ENCODE measurements at regions not wholly inside any gene's neighbourhood (a gene's known extent, or its start where the extent isn't known, plus 50 kb on each side); places are given as distances from the start of the nearest gene placed in this dataset.
"Not testable (repeated sequence)": the region's sequence is repeated elsewhere in the genome, so short reads cannot be mapped to it uniquely, and the experiment has no call there.

DNA sequence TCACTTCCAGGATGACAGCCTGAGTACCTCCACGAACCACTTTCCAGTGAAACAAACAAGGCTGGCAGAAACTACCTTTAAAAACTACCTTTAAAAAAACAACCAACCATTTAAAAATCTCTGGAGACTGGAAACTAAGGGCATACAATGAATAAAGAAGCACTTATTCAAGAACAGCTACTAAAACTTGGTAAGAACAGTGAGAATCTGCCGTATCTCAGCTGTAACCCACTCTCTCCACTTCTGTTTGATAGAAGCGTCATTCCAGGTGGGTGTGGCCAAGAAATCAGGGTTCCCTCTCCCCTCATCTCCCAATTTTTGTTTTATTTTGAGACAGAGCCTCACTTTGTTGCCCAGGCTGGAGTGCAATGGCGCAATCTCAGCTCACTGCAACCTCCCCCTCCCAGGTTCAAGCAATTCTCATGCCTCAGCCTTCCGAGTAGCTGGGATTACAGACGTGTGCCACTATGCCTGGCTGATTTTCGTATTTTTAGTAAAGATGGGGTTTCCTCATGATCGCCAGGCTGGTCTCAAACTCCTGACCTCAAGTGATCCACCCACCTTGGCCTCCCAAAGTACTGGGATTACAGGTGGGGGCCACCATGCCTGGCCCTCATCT, 158.8 kb upstream of the CHST15 start:
- no peak overlapping the region for H3K4me3 Mint-ChIP-seq
- DNase-seq, result no peak
- no peaks in the 10 kb centered on the region for H3K36me3 Mint-ChIP-seq
- H3K4me1 Mint-ChIP-seq, result no peaks in the 10 kb centered on the region
- no peak overlapping the region for H3K27ac Mint-ChIP-seq
- H3K27me3 Mint-ChIP-seq (ENCODE audit: low read depth in 3 of 3), result peaks cover 0 to 3% (median 3%) of the 10 kb centered on the region in 3 donors
- no peaks in the 10 kb centered on the region for H3K9me3 Mint-ChIP-seq

DNA sequence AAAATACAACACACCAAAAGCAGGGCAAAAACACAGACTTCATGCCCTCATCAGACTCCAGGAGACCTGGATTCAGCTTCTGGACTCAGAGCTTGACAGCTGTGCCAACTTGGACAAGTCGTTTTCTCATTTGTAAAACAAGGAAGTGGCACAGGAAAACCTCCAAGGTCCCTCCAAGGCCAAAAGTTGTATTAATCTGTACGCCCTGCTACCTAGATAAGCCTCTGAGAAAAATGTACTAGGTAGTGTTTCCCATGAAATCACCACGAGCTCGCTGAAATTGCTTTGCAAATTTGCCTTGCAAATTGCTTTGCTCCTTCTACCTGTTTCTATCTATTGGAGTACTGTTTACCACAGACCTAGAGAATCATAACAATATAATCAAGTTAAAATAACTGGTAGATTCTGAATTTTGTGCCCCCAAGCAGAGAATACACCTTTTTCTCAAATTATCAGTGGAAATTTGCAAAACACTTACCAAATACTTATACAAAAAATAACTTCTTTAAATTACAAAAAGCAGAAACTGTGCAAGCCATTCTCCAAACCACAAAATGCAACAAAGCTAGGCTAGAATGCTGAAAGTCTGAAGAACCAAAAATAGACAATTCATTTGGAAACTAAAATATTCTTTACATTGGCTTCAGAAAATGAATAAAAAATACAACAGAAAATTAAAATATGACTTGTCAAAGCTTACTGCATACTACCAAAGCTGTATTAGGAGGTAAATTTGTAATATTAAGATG, 158.1 kb upstream of the CHST15 start:
- Mint-ChIP-seq H3K27me3 (ENCODE audit: low read depth in 3 of 3) (peaks cover 0 to 3% (median 3%) of the 10 kb centered on the region in 3 donors), H3K27ac (no peak overlapping the region), H3K4me1 (no peaks in the 10 kb centered on the region), H3K9me3 (no peaks in the 10 kb centered on the region), H3K4me3 (no peak overlapping the region), H3K36me3 (no peaks in the 10 kb centered on the region)
- DNase-seq, result no peak

DNA sequence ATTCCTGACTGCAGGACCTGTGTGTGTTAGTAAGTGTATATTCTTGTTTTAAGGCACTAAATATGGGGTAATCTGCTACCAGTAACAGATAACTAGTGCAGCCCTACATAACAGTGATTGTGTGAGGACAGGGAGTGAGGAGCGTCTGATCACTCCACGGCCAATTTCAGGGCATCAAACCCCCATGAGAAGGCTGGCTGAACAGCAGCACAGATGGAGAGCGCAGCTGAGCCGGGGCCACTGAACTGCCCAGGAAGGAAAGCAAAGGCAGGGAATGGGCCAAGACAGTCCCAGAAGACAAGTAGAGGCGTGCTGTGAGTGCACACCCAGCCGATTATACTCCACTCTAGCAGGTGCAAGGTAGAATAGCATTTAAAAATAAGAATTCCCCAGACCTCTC, 157.1 kb upstream of the CHST15 start:
- Mint-ChIP-seq H3K27ac (no peak overlapping the region), H3K4me3 (no peak overlapping the region), H3K36me3 (no peaks in the 10 kb centered on the region), H3K4me1 (no peaks in the 10 kb centered on the region), H3K27me3 (ENCODE audit: low read depth in 3 of 3) (peaks cover 0 to 3% (median 3%) of the 10 kb centered on the region in 3 donors), H3K9me3 (no peaks in the 10 kb centered on the region)
- DNase-seq, result no peak

DNA sequence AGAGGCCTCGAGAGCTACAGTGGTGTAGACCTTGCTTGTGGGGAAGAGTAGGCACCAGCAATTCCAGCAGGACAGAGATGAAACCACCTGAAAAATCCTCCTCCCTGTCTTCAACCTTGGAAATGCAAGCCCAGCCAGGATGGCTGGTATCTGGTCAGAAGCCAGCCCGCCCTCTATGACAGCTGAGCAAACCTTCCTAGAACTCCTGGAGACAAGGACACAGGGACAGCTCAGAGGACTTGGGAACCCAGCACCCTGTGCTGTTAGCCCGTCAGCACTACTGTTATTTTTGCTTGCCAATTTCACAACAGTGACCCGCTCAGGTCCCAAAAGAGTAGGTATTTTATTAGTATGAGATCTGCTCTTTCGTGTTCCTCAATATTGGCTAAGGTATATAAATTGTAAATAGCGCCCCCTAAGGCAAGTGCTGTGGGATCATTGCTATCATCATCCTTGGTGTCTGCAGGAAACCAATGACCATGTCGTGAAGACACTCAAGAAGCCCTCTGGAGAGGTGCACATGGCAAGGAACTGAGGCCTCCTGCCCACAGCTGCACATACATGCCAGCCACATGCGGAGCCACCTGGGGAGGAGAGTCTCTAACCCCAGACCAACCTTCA, 156.5 kb upstream of the CHST15 start:
- no peak overlapping the region for H3K27ac Mint-ChIP-seq
- no peaks in the 10 kb centered on the region for H3K36me3 Mint-ChIP-seq
- no peak for DNase-seq
- no peaks in the 10 kb centered on the region for H3K4me1 Mint-ChIP-seq
- no peaks in the 10 kb centered on the region for H3K9me3 Mint-ChIP-seq
- no peak overlapping the region for H3K4me3 Mint-ChIP-seq
- H3K27me3 Mint-ChIP-seq (ENCODE audit: low read depth in 3 of 3), result peaks cover 0 to 3% (median 3%) of the 10 kb centered on the region in 3 donors

DNA sequence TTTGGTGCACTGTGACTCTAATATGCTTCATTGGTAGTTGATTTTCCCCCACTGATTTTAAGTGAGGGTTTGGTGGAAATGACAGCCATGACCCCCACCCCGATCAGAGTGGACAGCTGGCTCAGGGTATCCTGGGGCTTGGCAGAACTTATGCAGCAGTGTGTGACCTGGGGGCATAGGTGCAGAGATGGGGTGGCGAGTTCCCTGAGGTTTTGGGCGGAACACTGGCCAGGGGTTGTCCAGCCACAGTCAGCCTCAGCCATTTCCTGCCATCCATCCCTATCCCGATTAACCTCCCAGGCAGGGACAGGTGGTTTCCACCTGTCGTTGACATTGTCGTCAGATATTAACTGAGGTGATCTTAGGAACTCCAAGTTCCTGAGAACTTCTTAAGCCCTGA, 155.8 kb upstream of the CHST15 start:
- H3K27me3 Mint-ChIP-seq (ENCODE audit: low read depth in 3 of 3), result peaks cover 0 to 3% (median 0%) of the 10 kb centered on the region in 3 donors
- no peaks in the 10 kb centered on the region for H3K36me3 Mint-ChIP-seq
- no peaks in the 10 kb centered on the region for H3K4me1 Mint-ChIP-seq
- no peak for DNase-seq
- no peak overlapping the region for H3K4me3 Mint-ChIP-seq
- no peak overlapping the region for H3K27ac Mint-ChIP-seq
- no peaks in the 10 kb centered on the region for H3K9me3 Mint-ChIP-seq

DNA sequence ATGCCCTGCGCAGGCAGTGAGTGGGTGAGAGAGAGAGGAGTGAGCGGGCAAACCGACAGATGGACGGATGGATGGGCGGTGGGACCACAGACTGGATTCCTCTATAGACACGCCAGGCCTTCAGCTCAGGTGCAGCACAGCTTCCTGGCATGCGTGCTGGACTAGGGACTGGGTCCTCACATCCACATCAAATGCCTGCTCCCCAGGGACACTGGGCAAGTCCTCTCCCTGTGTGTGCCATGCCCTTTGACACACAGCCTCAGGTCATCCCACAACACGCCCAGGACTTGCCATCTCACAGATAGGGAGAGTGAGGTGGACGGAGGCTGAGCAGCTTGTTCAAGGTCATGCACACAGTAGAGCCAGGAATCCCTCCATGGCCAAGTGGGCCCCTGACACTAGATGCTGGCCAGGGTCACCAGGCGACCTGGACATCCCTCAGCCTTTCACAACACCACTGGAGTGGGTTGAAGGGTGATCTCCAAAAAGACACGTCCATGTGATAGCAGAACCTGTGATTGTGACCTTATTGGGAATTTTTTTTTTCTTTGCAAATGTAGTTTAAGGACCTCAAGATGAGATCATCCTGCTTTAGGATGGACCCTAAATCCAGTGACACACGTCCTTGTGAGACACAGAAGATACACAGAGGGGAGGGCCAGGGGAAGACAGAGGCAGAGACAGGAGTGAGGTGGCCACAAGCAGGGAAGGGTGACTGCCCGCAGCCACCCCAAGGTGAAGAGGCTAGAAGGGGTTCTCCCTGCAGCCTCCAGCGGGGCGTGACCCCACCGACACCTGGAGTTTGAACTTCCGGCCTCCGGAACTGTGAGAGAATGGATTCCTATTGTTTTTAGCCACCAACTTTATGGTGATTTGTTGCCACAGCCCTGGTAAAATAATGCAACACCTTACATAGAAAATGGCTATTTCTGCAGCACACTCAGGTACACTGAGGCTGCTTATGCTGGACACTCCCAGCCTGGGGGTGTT, 155.0 kb upstream of the CHST15 start:
- Mint-ChIP-seq H3K27ac (no peak overlapping the region), H3K4me1 (no peaks in the 10 kb centered on the region), H3K9me3 (no peaks in the 10 kb centered on the region), H3K27me3 (ENCODE audit: low read depth in 3 of 3) (peaks cover 0 to 3% (median 0%) of the 10 kb centered on the region in 3 donors), H3K4me3 (no peak overlapping the region), H3K36me3 (no peaks in the 10 kb centered on the region)
- no peak for DNase-seq

DNA sequence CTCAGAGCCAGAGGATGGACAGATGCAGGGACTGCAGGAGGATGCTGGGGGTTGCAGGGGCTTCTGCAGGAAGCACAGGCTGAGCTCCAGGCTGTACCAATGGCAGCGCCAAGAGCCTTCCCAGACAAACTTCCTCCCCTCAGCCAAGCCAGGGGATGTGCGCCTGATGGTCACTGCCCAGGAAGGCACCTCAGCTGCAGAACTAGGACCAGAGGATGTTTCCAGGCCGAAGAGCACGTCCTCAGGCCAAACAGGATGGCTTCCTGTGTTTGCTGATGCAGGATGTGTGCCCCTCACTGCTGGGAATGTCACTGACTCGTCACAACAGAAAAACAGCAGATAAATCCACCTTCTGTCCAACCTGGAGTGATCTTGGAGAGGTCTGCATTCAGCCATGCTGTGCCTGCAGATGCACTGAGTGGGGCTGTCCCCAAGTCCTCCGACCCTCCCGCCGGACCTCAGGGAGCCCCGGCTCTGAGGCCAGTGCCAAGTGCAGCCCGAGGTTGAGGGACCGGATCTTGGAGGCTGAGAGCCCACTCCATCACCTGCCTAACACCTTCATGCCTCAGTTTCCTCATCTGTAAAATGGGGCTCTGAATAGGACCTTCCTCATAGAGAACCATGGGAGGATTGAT, 152.5 kb upstream of the CHST15 start:
- H3K36me3 Mint-ChIP-seq, result no peaks in the 10 kb centered on the region
- H3K27ac Mint-ChIP-seq, result no peak overlapping the region
- H3K4me1 Mint-ChIP-seq, result no peaks in the 10 kb centered on the region
- no peak for DNase-seq
- peaks cover 0 to 2% (median 0%) of the 10 kb centered on the region in 6 donors for H3K9me3 Mint-ChIP-seq
- H3K27me3 Mint-ChIP-seq (ENCODE audit: low read depth in 3 of 3), result peaks cover 0 to 3% (median 0%) of the 10 kb centered on the region in 3 donors
- no peak overlapping the region for H3K4me3 Mint-ChIP-seq

DNA sequence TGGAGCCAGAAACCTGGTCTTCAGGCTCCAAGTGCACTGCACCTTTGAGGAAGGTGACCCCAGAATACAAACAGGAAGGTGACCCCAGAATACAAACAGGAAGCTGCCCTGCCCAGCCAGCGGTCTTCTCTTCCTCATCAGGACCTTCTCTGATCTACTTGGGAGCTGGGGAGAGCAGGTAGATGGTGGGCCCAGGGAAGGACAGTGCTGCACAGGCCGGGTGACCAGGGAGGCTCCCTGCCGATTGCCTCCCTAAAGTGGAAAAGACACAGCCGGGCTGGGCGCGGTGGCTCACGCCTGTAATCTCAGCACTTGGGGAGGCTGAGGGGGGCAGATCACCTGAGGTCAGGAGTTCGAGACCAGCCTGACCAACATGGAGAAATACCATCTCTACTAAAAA, 151.8 kb upstream of the CHST15 start:
- Mint-ChIP-seq H3K4me3 (no peak overlapping the region), H3K36me3 (no peaks in the 10 kb centered on the region), H3K27me3 (ENCODE audit: low read depth in 3 of 3) (peaks cover 0 to 3% (median 0%) of the 10 kb centered on the region in 3 donors), H3K4me1 (no peaks in the 10 kb centered on the region), H3K27ac (no peak overlapping the region), H3K9me3 (peaks cover 0 to 2% (median 0%) of the 10 kb centered on the region in 6 donors)
- DNase-seq, result no peak

DNA sequence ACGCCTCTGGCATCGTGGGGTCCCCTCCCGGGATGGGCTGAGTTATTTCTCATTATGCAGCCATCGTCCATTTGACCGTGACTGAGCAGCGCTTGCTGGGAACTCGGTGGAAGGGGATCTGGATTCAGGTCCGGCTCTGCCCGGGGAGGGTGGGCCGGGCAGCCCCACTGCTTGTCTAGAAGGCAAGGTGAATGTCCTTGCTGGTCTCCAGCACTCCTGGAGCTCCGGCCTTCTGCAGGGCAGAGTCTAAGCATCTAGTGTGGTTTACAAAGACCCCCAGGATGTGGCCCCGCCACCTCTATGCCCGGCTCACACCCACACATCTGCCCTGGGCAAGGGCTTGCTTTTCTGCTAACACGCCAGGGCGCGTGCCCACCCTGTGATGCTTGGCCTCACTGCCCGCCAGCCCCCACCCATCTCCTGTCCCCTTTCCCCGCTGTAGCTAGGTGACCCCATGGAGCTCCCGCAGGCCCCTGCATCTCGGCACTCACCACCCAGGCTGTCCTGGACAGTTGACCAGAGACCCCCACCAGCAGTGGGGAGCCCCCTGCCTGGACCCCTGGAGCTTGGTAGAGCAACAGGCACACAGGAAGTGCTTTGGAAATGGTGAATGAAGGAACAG, 151.0 kb upstream of the CHST15 start:
- H3K27me3 Mint-ChIP-seq (ENCODE audit: low read depth in 3 of 3), result peaks cover 0 to 3% (median 0%) of the 10 kb centered on the region in 3 donors
- no peak overlapping the region for H3K27ac Mint-ChIP-seq
- peaks cover 0 to 2% (median 0%) of the 10 kb centered on the region in 6 donors for H3K9me3 Mint-ChIP-seq
- H3K4me1 Mint-ChIP-seq, result no peaks in the 10 kb centered on the region
- no peaks in the 10 kb centered on the region for H3K36me3 Mint-ChIP-seq
- no peak for DNase-seq
- H3K4me3 Mint-ChIP-seq, result no peak overlapping the region

DNA sequence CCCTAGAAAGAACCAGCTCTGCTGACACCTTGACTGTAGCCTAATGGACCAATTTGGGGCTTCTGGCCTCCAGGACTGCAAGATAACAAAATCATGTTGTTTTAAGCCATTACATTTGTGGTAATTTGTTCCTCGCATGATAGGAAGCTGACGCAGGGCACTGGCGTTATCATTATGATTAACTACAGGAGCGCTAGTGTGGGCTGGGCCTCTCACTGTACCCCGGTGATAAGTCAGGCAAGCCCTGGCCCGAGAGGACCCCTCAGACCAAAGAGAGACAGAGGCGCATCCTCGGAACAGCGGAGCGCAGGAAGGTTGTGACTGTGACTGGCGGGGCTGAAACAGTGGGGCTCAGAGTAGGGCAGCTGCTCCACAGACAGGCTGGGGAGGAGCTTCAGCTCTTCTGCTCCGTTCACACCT, 150.3 kb upstream of the CHST15 start:
- Mint-ChIP-seq H3K4me1 (no peaks in the 10 kb centered on the region), H3K9me3 (peaks cover 0 to 2% (median 0%) of the 10 kb centered on the region in 6 donors), H3K4me3 (no peak overlapping the region), H3K27me3 (ENCODE audit: low read depth in 3 of 3) (peaks cover 0 to 3% (median 0%) of the 10 kb centered on the region in 3 donors), H3K36me3 (no peaks in the 10 kb centered on the region), H3K27ac (no peak overlapping the region)
- DNase-seq, result no peak

DNA sequence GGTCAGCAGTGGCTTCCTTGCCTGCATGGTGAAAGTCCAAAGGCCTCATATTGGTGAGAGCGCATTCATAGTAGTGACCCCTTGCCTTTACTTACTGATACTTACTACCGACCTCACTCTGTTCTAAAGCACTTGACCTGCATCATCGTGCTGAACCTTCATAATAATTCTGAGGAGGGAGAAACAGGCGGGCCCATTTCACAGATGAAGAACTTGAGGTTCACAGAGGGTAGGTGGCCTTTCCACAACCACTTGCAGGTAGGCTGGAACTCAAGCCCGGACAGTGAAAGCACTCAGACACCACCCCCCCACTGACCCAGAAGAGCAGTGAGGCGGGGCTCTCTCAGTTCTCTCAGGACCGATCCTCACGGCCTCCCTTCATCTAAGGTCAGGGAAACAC, 149.4 kb upstream of the CHST15 start:
- DNase-seq, result no peak
- no peaks in the 10 kb centered on the region for H3K36me3 Mint-ChIP-seq
- H3K27ac Mint-ChIP-seq, result no peak overlapping the region
- H3K4me1 Mint-ChIP-seq, result no peaks in the 10 kb centered on the region
- no peaks in the 10 kb centered on the region for H3K27me3 Mint-ChIP-seq (ENCODE audit: low read depth in 3 of 3)
- H3K9me3 Mint-ChIP-seq, result peaks cover 0 to 2% (median 0%) of the 10 kb centered on the region in 6 donors
- H3K4me3 Mint-ChIP-seq, result no peak overlapping the region

DNA sequence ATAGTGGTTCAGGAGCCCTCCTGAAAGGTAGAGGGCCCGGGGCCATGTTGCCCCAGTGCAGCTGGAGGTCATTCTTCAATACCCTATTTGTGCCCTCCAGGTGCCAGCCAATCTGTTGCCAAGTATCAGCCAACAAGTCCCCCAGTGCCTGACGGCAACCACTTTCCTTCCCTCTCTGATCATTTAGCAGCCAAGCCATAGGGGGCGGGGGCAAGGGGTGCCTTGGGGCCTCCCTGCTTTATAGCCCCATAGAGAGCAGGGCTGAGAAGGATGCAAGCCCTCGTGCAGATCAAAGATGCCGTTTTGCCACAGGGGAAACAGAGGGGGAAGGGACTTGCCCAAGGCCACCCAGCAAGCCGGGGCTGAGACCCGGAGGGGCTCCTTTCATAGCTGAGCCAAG, 149.0 kb upstream of the CHST15 start:
- no peak for DNase-seq
- H3K9me3 Mint-ChIP-seq, result peaks cover 0 to 2% (median 0%) of the 10 kb centered on the region in 6 donors
- H3K4me1 Mint-ChIP-seq, result no peaks in the 10 kb centered on the region
- no peak overlapping the region for H3K4me3 Mint-ChIP-seq
- H3K27me3 Mint-ChIP-seq (ENCODE audit: low read depth in 3 of 3), result no peaks in the 10 kb centered on the region
- no peaks in the 10 kb centered on the region for H3K36me3 Mint-ChIP-seq
- H3K27ac Mint-ChIP-seq, result no peak overlapping the region

DNA sequence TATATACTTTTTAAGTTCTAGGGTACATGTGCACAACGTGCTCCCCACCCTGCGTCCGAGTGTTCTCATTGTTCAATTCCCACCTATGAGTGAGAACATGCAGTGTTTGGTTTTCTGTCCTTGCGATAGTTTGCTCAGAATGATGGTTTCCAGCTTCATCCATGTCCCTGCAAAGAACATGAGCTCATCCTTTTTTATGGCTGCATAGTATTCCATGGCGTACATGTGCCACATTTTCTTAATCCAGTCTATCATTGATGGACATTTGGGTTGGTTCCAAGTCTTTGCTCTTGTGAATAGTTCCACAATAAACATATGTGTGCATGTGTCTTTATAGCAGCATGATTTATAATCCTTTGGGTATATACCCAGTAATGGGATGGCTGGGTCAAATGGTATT, 148.1 kb upstream of the CHST15 start:
- not testable (repeated sequence) for H3K36me3 Mint-ChIP-seq; DNase-seq; H3K9me3 Mint-ChIP-seq; H3K27me3 Mint-ChIP-seq (ENCODE audit: low read depth in 3 of 3); H3K4me3 Mint-ChIP-seq; H3K27ac Mint-ChIP-seq; H3K4me1 Mint-ChIP-seq

Measured in immature natural killer cell (primary cell).